T47D (cell line): ENCODE measurements at regions not wholly inside any gene's neighbourhood (a gene's known extent, or its start where the extent isn't known, plus 50 kb on each side); places are given as distances from the start of the nearest gene placed in this dataset.
"Not testable (repeated sequence)": the region's sequence is repeated elsewhere in the genome, so short reads cannot be mapped to it uniquely, and the experiment has no call there.

Experiments used
- DNase-seq, 2 experiments: peaks; one replicate each; pipeline versions ENCODE4 v3.0.0 to v3.0.0-alpha.2; 2011 to 2012; ENCODE audit warnings: low read depth in 1 of 2, low spot score in 1 of 2
- JUND ChIP-seq: IDR thresholded peaks from 2 replicates; pipeline ENCODE4 v1.6.1; 2012; ENCODE audit warnings: low read depth
- in situ Hi-C: cut with HindIII; loops from 2 replicates; pipeline ENCODE4 v1.10.0; 2016; ENCODE audit warnings: low sequenced_read_pairs, low pct_unique_long_range_greater_than_20kb

DNA sequence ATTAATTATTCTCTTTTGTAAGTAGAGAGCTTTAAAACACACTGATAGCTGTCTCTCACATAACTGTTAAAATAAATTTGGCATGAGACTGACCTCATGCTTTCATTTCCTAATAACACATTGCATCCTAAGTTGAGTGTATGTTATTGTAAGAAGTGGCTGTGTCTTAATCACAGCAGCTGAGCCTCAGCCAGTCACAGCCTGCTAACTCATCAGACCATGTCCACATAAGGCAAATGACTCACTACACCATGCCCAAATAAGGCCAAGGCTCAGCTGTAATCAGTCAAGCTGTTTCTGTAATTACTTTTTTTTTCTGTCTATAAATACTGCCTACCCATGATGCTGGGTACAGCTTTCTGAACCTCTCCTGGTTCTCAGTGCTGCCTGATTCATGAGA lies 860.9 kb downstream of the XPNPEP1 start:
- no peak for DNase-seq
- in situ Hi-C loops, result no loop called here
- no peak for TF ChIP-seq JUND

- no peak for TF ChIP-seq JUND
- DNase-seq, result no peak
- in situ Hi-C loops, result no loop called here
These were observed 868.1 kb downstream of the XPNPEP1 start for GRCh38 chr10:109055243-109055642.

GRCh38 chr10:109047856-109048255 lies 875.5 kb downstream of the XPNPEP1 start:
- no peak for TF ChIP-seq JUND
- no peak for DNase-seq
- in situ Hi-C loops, result no loop called here

DNA sequence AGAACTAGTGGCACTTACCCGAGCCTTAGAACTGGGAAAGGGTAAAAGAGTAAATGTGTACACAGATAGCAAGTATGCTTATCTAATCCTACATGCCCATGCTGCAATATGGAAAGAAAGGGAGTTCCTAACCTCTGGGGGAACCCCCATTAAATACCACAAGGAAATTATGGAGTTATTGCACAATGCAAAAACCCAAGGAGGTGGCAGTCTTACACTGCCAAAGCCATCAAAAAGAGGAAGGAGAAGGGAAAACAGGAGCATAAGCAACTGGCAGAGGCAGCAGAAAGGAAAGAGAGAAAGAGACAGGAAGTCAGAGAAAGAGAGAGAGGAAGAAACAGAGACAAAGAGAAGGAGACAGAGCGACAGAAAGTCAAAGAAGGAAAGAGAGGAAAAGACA lies 876.9 kb downstream of the XPNPEP1 start:
- in situ Hi-C loops, DNase-seq: not testable (repeated sequence)

GRCh38 chr10:109040622-109041021 lies 882.7 kb downstream of the XPNPEP1 start:
- no peak for TF ChIP-seq JUND
- in situ Hi-C loops, result no loop called here
- no peak for DNase-seq

DNA sequence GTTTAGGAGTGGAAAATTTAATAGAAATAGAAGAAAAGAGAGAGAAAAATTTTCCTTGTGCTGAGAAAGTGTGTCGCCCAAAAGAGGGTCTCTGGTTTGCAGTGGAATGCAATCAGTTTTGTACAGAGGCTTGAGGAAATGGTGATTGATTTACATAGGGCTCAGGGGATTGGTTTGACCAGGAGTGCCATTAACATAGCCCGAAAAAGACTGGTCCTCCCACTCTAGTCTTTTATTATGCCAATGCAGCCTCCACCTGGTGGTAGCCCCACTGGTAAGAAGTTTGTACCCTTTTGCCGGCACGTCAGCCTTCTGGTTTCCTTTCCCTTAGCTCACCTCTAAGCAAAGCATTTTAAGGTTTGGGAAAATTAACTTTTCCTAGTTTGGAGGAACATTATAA lies 885.3 kb downstream of the XPNPEP1 start:
- no peak for DNase-seq
- no peak for TF ChIP-seq JUND
- in situ Hi-C loops, result no loop called here

GRCh38 chr10:109030581-109031210 lies 892.6 kb downstream of the XPNPEP1 start:
- DNase-seq, result no peak
- in situ Hi-C loops, result no loop called here
- no peak for TF ChIP-seq JUND

DNA sequence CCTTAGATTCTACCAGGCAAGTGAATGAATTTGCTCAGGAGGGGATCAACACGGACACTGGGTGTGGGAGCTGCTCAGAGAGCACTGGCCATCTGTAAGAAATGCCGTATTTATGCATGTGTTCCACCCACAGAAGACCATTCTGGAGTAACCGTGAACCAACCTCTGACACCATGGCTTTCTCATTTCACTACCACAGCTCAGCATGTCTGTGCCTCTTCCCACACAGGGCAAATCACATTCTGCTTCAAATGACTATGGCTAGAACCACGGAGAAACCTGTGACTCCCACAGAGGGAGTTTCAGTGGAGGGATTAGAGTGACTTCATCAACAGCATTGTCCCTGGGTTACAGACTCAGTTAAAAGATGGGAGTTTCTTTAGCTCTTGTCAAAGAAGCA lies 893.4 kb downstream of the XPNPEP1 start:
- in situ Hi-C loops, result no loop called here
- DNase-seq, result no peak
- no peak for TF ChIP-seq JUND

DNA sequence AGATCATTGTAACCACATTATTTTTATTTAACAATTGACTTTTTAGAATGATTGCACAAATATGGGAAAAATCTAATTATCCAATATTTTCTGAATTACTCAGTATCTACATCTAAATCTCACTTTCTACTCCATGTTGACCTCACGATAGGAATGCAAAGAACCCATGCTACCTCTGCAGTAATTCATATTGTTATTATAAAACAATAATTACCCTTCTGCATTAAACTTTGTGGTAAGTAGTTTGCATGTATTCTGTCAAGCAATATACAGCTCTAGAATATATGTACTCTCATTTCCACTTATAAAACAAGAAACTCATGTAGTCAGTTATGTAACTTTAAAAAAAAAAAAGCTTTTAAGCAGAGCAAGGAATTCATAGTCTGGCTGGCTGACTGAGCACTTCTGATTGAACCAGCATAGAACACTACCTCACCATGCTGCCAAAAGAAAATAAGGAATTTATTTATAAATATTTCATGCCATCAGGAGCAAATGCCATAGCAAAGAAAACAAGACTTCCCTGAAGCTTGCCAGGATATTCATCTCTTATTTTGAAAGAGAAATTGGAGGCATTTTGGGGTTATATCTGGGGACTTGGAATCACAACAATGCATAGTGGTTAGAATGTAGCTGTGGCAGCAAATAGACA lies 895.7 kb downstream of the XPNPEP1 start:
- no peak for TF ChIP-seq JUND
- no peak for DNase-seq
- in situ Hi-C loops, result no loop called here

GRCh38 chr10:109025172-109025571 lies 898.1 kb downstream of the XPNPEP1 start:
- no peak for DNase-seq
- in situ Hi-C loops, result no loop called here
- TF ChIP-seq JUND, result no peak

DNA sequence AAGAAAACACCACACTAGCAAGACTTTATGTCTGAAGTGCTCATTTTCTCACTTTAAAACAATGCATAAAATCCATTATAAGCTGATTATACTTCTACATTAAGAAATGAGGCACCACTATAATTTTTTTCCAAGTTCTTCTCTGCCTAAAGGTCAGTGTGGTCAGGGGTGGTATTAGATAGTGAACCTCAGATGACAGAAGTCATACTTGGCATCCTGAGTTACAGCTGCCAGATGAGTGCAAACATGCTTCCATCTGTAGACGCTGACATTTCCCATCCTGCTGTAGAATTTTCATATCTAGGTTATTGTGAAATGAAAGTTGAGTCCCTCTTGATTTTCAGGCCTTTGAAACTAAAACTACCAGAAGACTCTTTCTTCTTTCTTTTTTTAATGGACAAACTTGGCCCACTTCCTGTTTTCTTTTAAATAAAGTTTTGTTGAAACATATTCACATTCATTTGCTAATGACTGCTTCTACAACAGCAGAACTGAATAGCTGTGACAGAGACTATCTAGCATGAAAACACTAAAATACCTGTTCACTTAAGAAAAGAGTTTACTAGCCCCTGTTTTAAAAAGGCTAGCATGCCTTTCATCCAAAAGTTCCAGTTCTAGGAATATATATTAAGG lies 900.8 kb downstream of the XPNPEP1 start:
- DNase-seq, result no peak
- TF ChIP-seq JUND, result no peak
- in situ Hi-C loops, result no loop called here

- in situ Hi-C loops, result no loop called here
- peak in 1 of 2 experiments; percentile 25 for DNase-seq
- no peak for TF ChIP-seq JUND
These were observed 904.3 kb downstream of the XPNPEP1 start for GRCh38 chr10:109019001-109019424.

DNA sequence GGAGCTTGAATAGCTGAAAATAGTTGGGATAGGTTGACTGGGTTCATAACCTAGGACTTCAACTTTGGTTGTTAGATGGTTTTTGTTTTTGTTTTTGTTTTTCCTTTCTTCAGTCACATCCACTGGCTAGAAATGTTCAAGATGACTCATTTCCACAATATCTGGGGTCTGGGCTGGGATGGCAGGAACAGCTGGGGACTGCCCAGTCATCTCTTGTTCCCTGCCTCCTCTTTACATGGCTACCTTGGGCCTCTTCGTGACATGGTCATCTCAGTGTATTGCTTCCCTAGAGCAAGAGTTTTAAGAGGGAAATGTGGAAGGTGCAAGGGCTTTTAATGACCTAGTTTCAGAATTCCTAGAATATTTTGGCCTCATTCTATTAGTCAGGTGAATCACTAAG lies 915.8 kb downstream of the XPNPEP1 start:
- TF ChIP-seq JUND, result no peak
- in situ Hi-C loops, result no loop called here
- no peak for DNase-seq

- DNase-seq, result no peak
- no peak for TF ChIP-seq JUND
- in situ Hi-C loops, result no loop called here
These were observed 932.9 kb downstream of the XPNPEP1 start for GRCh38 chr10:108990441-108990840.
